ENCODE measurements at regions not wholly inside any gene's neighbourhood (a gene's known extent, or its start where the extent isn't known, plus 50 kb on each side); places are given as distances from the start of the nearest gene placed in this dataset.

- no peaks in the 10 kb centered on the region for H3K36me3 Mint-ChIP-seq
- peaks cover 0 to 5% (median 2%) of the 10 kb centered on the region in 7 donors for H3K9me3 Mint-ChIP-seq
- H3K4me3 Mint-ChIP-seq = no peak overlapping the region
- H3K27me3 Mint-ChIP-seq = no peaks in the 10 kb centered on the region
- ATAC-seq (ENCODE audit: low read depth in 2 of 2) = no peak
- DNase-seq = no peak
- H3K4me1 Mint-ChIP-seq = no peaks in the 10 kb centered on the region
- no peak overlapping the region for H3K27ac Mint-ChIP-seq
Measured at GRCh38 chr4:133403913-133404312, 254.8 kb downstream of the PCDH10 start.

GRCh38 chr4:133402616-133403015 lies 253.5 kb downstream of the PCDH10 start:
- H3K27ac Mint-ChIP-seq = no peak overlapping the region
- DNase-seq (no peak), ATAC-seq (ENCODE audit: low read depth in 2 of 2) (no peak)
- no peaks in the 10 kb centered on the region for H3K27me3 Mint-ChIP-seq
- peaks cover 0 to 9% (median 4%) of the 10 kb centered on the region in 7 donors for H3K9me3 Mint-ChIP-seq
- no peaks in the 10 kb centered on the region for H3K36me3 Mint-ChIP-seq
- H3K4me3 Mint-ChIP-seq = no peak overlapping the region
- H3K4me1 Mint-ChIP-seq = no peaks in the 10 kb centered on the region

- Mint-ChIP-seq H3K4me1 (no peaks in the 10 kb centered on the region), H3K27ac (no peak overlapping the region), H3K27me3 (no peaks in the 10 kb centered on the region), H3K9me3 (peaks cover 0 to 4% (median 2%) of the 10 kb centered on the region in 7 donors), H3K36me3 (no peaks in the 10 kb centered on the region), H3K4me3 (no peak overlapping the region)
- DNase-seq (no peak), ATAC-seq (ENCODE audit: low read depth in 2 of 2) (no peak)
Measured at GRCh38 chr4:133394971-133395627, 246.0 kb downstream of the PCDH10 start.

GRCh38 chr4:133390198-133390855 lies 241.2 kb downstream of the PCDH10 start:
- no peaks in the 10 kb centered on the region for H3K27me3 Mint-ChIP-seq
- peaks cover 0 to 6% (median 0%) of the 10 kb centered on the region in 7 donors for H3K9me3 Mint-ChIP-seq
- DNase-seq (no peak), ATAC-seq (ENCODE audit: low read depth in 2 of 2) (no peak)
- no peaks in the 10 kb centered on the region for H3K36me3 Mint-ChIP-seq
- no peak overlapping the region for H3K27ac Mint-ChIP-seq
- H3K4me1 Mint-ChIP-seq = no peaks in the 10 kb centered on the region
- peak overlapping the region in 1 of 8 donors; percentile 11 for H3K4me3 Mint-ChIP-seq

- H3K9me3 Mint-ChIP-seq = peaks cover 0 to 6% (median 0%) of the 10 kb centered on the region in 7 donors
- no peak overlapping the region for H3K27ac Mint-ChIP-seq
- ATAC-seq (ENCODE audit: low read depth in 2 of 2) = no peak
- H3K36me3 Mint-ChIP-seq = no peaks in the 10 kb centered on the region
- H3K27me3 Mint-ChIP-seq = no peaks in the 10 kb centered on the region
- no peak for DNase-seq
- H3K4me3 Mint-ChIP-seq = no peak overlapping the region
- H3K4me1 Mint-ChIP-seq = no peaks in the 10 kb centered on the region
Measured at GRCh38 chr4:133389029-133389428, 239.9 kb downstream of the PCDH10 start.

- DNase-seq (no peak), ATAC-seq (ENCODE audit: low read depth in 2 of 2) (no peak)
- Mint-ChIP-seq H3K27ac (no peak overlapping the region), H3K36me3 (no peaks in the 10 kb centered on the region), H3K9me3 (peaks cover 0 to 6% (median 0%) of the 10 kb centered on the region in 7 donors), H3K27me3 (no peaks in the 10 kb centered on the region), H3K4me3 (no peak overlapping the region), H3K4me1 (no peaks in the 10 kb centered on the region)
Measured at GRCh38 chr4:133385161-133385954, 236.3 kb downstream of the PCDH10 start.

- no peaks in the 10 kb centered on the region for H3K36me3 Mint-ChIP-seq
- H3K27me3 Mint-ChIP-seq = no peaks in the 10 kb centered on the region
- peaks cover 3 to 15% (median 5%) of the 10 kb centered on the region in 7 donors for H3K9me3 Mint-ChIP-seq
- H3K4me1 Mint-ChIP-seq = no peaks in the 10 kb centered on the region
- ATAC-seq (ENCODE audit: low read depth in 2 of 2) (no peak), DNase-seq (no peak)
- H3K4me3 Mint-ChIP-seq = no peak overlapping the region
- no peak overlapping the region for H3K27ac Mint-ChIP-seq
Measured at GRCh38 chr4:133379681-133380438, 230.8 kb downstream of the PCDH10 start.

GRCh38 chr4:133377286-133377685 lies 228.2 kb downstream of the PCDH10 start:
- no peak for ATAC-seq (ENCODE audit: low read depth in 2 of 2)
- Mint-ChIP-seq H3K9me3 (peaks cover 3 to 15% (median 5%) of the 10 kb centered on the region in 7 donors), H3K27ac (no peak overlapping the region)

GRCh38 chr4:133372699-133373098 lies 223.6 kb downstream of the PCDH10 start:
- ATAC-seq (ENCODE audit: low read depth in 2 of 2) (no peak), DNase-seq (no peak)
- Mint-ChIP-seq H3K27ac (no peak overlapping the region), H3K4me3 (no peak overlapping the region), H3K4me1 (no peaks in the 10 kb centered on the region), H3K9me3 (peaks cover 2 to 8% (median 5%) of the 10 kb centered on the region in 7 donors), H3K27me3 (no peaks in the 10 kb centered on the region), H3K36me3 (no peaks in the 10 kb centered on the region)

More at GRCh38 chr4:133377286-133377685, 228.2 kb downstream of the PCDH10 start:
- H3K27me3 Mint-ChIP-seq = no peaks in the 10 kb centered on the region
- H3K36me3 Mint-ChIP-seq = no peaks in the 10 kb centered on the region
- DNase-seq = no peak
- no peaks in the 10 kb centered on the region for H3K4me1 Mint-ChIP-seq
- H3K4me3 Mint-ChIP-seq = no peak overlapping the region

- Mint-ChIP-seq H3K9me3 (peaks cover 0 to 15% (median 4%) of the 10 kb centered on the region in 7 donors), H3K4me3 (no peak overlapping the region)
- DNase-seq = no peak
Measured at GRCh38 chr4:133355633-133356032, 206.5 kb downstream of the PCDH10 start.

GRCh38 chr4:133347409-133347808 lies 198.3 kb downstream of the PCDH10 start:
- peaks cover 0 to 11% (median 4%) of the 10 kb centered on the region in 7 donors for H3K9me3 Mint-ChIP-seq
- no peaks in the 10 kb centered on the region for H3K27me3 Mint-ChIP-seq
- H3K36me3 Mint-ChIP-seq = no peaks in the 10 kb centered on the region
- DNase-seq (no peak), ATAC-seq (ENCODE audit: low read depth in 2 of 2) (no peak)
- no peak overlapping the region for H3K4me3 Mint-ChIP-seq
- no peak overlapping the region for H3K27ac Mint-ChIP-seq
- no peaks in the 10 kb centered on the region for H3K4me1 Mint-ChIP-seq

More at GRCh38 chr4:133355633-133356032, 206.5 kb downstream of the PCDH10 start:
- H3K36me3 Mint-ChIP-seq = no peaks in the 10 kb centered on the region
- no peak for ATAC-seq (ENCODE audit: low read depth in 2 of 2)
- H3K27me3 Mint-ChIP-seq = no peaks in the 10 kb centered on the region
- H3K27ac Mint-ChIP-seq = no peak overlapping the region
- H3K4me1 Mint-ChIP-seq = no peaks in the 10 kb centered on the region

- Mint-ChIP-seq H3K27me3 (no peaks in the 10 kb centered on the region), H3K4me1 (no peaks in the 10 kb centered on the region), H3K36me3 (no peaks in the 10 kb centered on the region), H3K4me3 (no peak overlapping the region), H3K27ac (no peak overlapping the region), H3K9me3 (peaks cover 0 to 4% (median 0%) of the 10 kb centered on the region in 7 donors)
- DNase-seq (no peak), ATAC-seq (ENCODE audit: low read depth in 2 of 2) (no peak)
Measured at GRCh38 chr4:133324491-133324890, 175.4 kb downstream of the PCDH10 start.

- DNase-seq (no peak), ATAC-seq (ENCODE audit: low read depth in 2 of 2) (no peak)
- Mint-ChIP-seq H3K9me3 (peaks cover 0 to 4% (median 0%) of the 10 kb centered on the region in 7 donors), H3K4me1 (no peaks in the 10 kb centered on the region), H3K4me3 (no peak overlapping the region), H3K27ac (no peak overlapping the region), H3K27me3 (no peaks in the 10 kb centered on the region), H3K36me3 (no peaks in the 10 kb centered on the region)
Measured at GRCh38 chr4:133323670-133324069, 174.6 kb downstream of the PCDH10 start.
